Liver (tissue), 8 donors: ENCODE measurements at regions not wholly inside any gene's neighbourhood (a gene's known extent, or its start where the extent isn't known, plus 50 kb on each side); places are given as distances from the start of the nearest gene placed in this dataset.

Experiments used
- DNase-seq: peaks from one replicate; pipeline ENCODE4 v3.0.0-alpha.2; 2017; ENCODE audit warnings: low spot score
- H3K27ac ChIP-seq, 2 donors: one replicate each; pipeline ENCODE4 v1.7.0; 2013; ENCODE audit warnings: inconsistent platforms in 2 of 2, low read length in 2 of 2, control low read depth in 1 of 2, low read depth in 1 of 2, mild to moderate bottlenecking in 1 of 2
- H3K27me3 ChIP-seq, 4 donors: one replicate each; pipeline versions ENCODE4 v1.6.1 to v1.7.0; 2013; ENCODE audit warnings: low read length in 3 of 4, inconsistent platforms in 1 of 4, mild to moderate bottlenecking in 1 of 4, moderate library complexity in 1 of 4; ENCODE audit not compliant: control insufficient read depth in 4 of 4, insufficient read depth in 4 of 4
- H3K36me3 ChIP-seq, 4 donors: one replicate each; pipeline versions ENCODE4 v1.6.1 to v1.7.0; 2013; ENCODE audit warnings: low read length in 3 of 4, mild to moderate bottlenecking in 3 of 4, low read depth in 1 of 4, moderate library complexity in 1 of 4; ENCODE audit not compliant: control insufficient read depth in 4 of 4, insufficient read depth in 3 of 4
- H3K4me1 ChIP-seq, 4 donors: one replicate each; pipeline versions ENCODE4 v1.6.1 to v1.7.0; 2013; ENCODE audit warnings: low read length in 3 of 4, mild to moderate bottlenecking in 3 of 4, moderate library complexity in 1 of 4; ENCODE audit not compliant: control insufficient read depth in 4 of 4, insufficient read depth in 4 of 4
- H3K4me3 ChIP-seq, 3 donors: one replicate each; pipeline versions ENCODE4 v1.6.1 to v1.7.0; 2013; ENCODE audit warnings: low read length in 3 of 3, control low read depth in 1 of 3, low read depth in 1 of 3, mild to moderate bottlenecking in 1 of 3
- H3K9ac ChIP-seq, 2 donors: one replicate each; pipeline ENCODE4 v1.7.0; 2013; ENCODE audit warnings: low read length in 2 of 2, mild to moderate bottlenecking in 2 of 2, moderate library complexity in 2 of 2, control low read depth in 1 of 2, low read depth in 1 of 2
- H3K9me3 ChIP-seq, 4 donors: one replicate each; pipeline versions ENCODE4 v1.6.1 to v1.7.0; 2013; ENCODE audit warnings: low read length in 3 of 4; ENCODE audit not compliant: control insufficient read depth in 4 of 4
- CTCF ChIP-seq: fragments of 150-350 bp; IDR thresholded peaks from 2 replicates; pipeline ENCODE4 v1.5.1; 2017; ENCODE audit warnings: improper control_type of control experiment, low read depth, low read length; ENCODE audit not compliant: missing input control
- EGR1 ChIP-seq, 2 donors: IDR thresholded peaks; 2 replicates each; pipeline ENCODE4 v1.6.1; 2016 to 2018; ENCODE audit warnings: antibody characterized with exemption in 2 of 2, low read depth in 2 of 2
- FOXA1 ChIP-seq: IDR thresholded peaks from 2 replicates; pipeline ENCODE4 v1.6.1; 2016; ENCODE audit warnings: antibody characterized with exemption
- FOXA2 ChIP-seq: IDR thresholded peaks from 2 replicates; pipeline ENCODE4 v1.6.1; 2016; ENCODE audit warnings: antibody characterized with exemption
- GABPA ChIP-seq, 2 donors: IDR thresholded peaks in 1 of 2; conservative IDR thresholded peaks in 1 of 2; 2 replicates each; pipeline ENCODE4 v1.6.1; 2016; ENCODE audit warnings: antibody characterized with exemption in 2 of 2, mild to moderate bottlenecking in 1 of 2, moderate library complexity in 1 of 2
- HNF4A ChIP-seq, 2 donors: conservative IDR thresholded peaks; 2 replicates each; pipeline ENCODE4 v1.6.1; 2016; ENCODE audit warnings: antibody characterized with exemption in 2 of 2, mild to moderate bottlenecking in 2 of 2
- HNF4G ChIP-seq: IDR thresholded peaks from 2 replicates; pipeline ENCODE4 v1.6.1; 2016; ENCODE audit warnings: antibody characterized with exemption
- JUND ChIP-seq, 2 donors: IDR thresholded peaks; 2 replicates each; pipeline ENCODE4 v1.6.1; 2016; ENCODE audit warnings: antibody characterized with exemption in 2 of 2
- MAX ChIP-seq: IDR thresholded peaks from 2 replicates; pipeline ENCODE4 v1.6.1; 2016; ENCODE audit warnings: antibody characterized with exemption
- NR2F2 ChIP-seq: IDR thresholded peaks from 2 replicates; pipeline ENCODE4 v1.6.1; 2016; ENCODE audit warnings: antibody characterized with exemption
- RAD21 ChIP-seq, 2 donors: IDR thresholded peaks; 2 replicates each; pipeline ENCODE4 v1.6.1; 2016; ENCODE audit warnings: antibody characterized with exemption in 2 of 2, mild to moderate bottlenecking in 2 of 2
- REST ChIP-seq: IDR thresholded peaks from 2 replicates; pipeline ENCODE4 v1.6.1; 2016; ENCODE audit warnings: antibody characterized with exemption, mild to moderate bottlenecking
- RXRA ChIP-seq, 2 donors: IDR thresholded peaks; 2 replicates each; pipeline ENCODE4 v1.6.1; 2017 to 2018; ENCODE audit warnings: antibody characterized with exemption in 2 of 2, mild to moderate bottlenecking in 1 of 2
- SP1 ChIP-seq: IDR thresholded peaks from 2 replicates; pipeline ENCODE4 v1.6.1; 2018; ENCODE audit warnings: antibody characterized with exemption, mild to moderate bottlenecking
- TAF1 ChIP-seq: conservative IDR thresholded peaks from 2 replicates; pipeline ENCODE4 v1.6.1; 2016; ENCODE audit warnings: antibody characterized with exemption, mild to moderate bottlenecking
- YY1 ChIP-seq: IDR thresholded peaks from 2 replicates; pipeline ENCODE4 v1.6.1; 2016; ENCODE audit warnings: antibody characterized with exemption, mild to moderate bottlenecking
- ZBTB33 ChIP-seq: IDR thresholded peaks from 2 replicates; pipeline ENCODE4 v1.6.1; 2016; ENCODE audit warnings: antibody characterized with exemption
- WGBS: extraction: QIAGEN DNeasy Blood & Tissue Kit; methylation state at CpG from one replicate; pipeline ENCODE4 v1.1.7; 2013; 5-methylcytosine and 5-hydroxymethylcytosine counted together
- TF ChIP-seq, protein P1 (sequence below): IDR thresholded peaks from 2 replicates; pipeline ENCODE4 v1.6.1; 2016; ENCODE audit warnings: antibody characterized with exemption
- donor health status: healthy.
- donor health status: healthy.
- donor health status: healthy.
- donor health status: healthy.
- donor health status: healthy.

DNA sequence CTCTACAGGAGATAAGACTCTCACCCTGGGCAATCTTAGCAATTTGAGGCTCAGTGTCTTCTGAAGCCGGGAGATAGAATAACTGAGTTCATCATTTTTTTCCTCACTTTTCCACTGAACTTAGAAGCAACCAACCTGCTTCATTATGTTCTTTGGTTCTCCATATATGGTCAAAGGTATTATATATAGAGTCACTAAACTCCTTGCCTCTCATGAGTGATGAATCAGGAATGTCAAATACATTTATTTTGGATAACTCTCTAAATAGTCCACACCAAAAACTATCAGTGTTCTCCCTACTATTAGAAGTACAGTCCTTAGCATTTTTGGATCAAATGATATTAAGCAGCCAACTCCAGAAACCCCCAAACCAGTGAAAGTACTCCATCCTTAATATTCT, 421.5 kb upstream of the EPHA5 start:
- no peak overlapping the region for H3K27ac ChIP-seq
- H3K4me3 ChIP-seq: no peak overlapping the region
- H3K9ac ChIP-seq: no peak overlapping the region
- TF ChIP-seq TAF1: no peak
- TF ChIP-seq EGR1 (IDR thresholded peaks at IDR 0.05; ENCODE audit: low read depth in 2 of 2): no peak
- DNase-seq: no peak
- no peaks in the 10 kb centered on the region for H3K36me3 ChIP-seq
- no peaks in the 10 kb centered on the region for H3K4me1 ChIP-seq
- peaks cover 0 to 2% (median 0%) of the 10 kb centered on the region in 4 donors for H3K9me3 ChIP-seq
- 60% methylated on average over 1 of the region's 1 CpG for WGBS
- H3K27me3 ChIP-seq: no peaks in the 10 kb centered on the region

- DNase-seq: no peak
- WGBS: 72% methylated on average over 2 of the region's 2 CpGs
- TF ChIP-seq HNF4G (no peak), YY1 (no peak), HNF4A (conservative IDR thresholded peaks at IDR 0.05) (no peak), MAX (no peak), NR2F2 (no peak), SP1 (no peak), TAF1 (no peak), EGR1 (IDR thresholded peaks at IDR 0.05; ENCODE audit: low read depth in 2 of 2) (no peak), GABPA (IDR thresholded peaks at IDR 0.05 in 1 of 2, conservative IDR thresholded peaks at IDR 0.05 in 1 of 2) (no peak), RXRA (IDR thresholded peaks at IDR 0.05) (no peak), JUND (IDR thresholded peaks at IDR 0.05) (no peak), CTCF (no peak), FOXA1 (no peak), ZBTB33 (no peak), FOXA2 (no peak), REST (no peak), RAD21 (IDR thresholded peaks at IDR 0.05) (no peak)
- TF ChIP-seq, protein P1, sequence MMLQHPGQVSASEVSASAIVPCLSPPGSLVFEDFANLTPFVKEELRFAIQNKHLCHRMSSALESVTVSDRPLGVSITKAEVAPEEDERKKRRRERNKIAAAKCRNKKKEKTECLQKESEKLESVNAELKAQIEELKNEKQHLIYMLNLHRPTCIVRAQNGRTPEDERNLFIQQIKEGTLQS: no peak
- Histone ChIP-seq H3K9me3 (peaks cover 0 to 3% (median 1%) of the 10 kb centered on the region in 4 donors), H3K36me3 (no peaks in the 10 kb centered on the region), H3K27ac (no peak overlapping the region), H3K4me1 (no peaks in the 10 kb centered on the region), H3K4me3 (no peak overlapping the region), H3K27me3 (no peaks in the 10 kb centered on the region), H3K9ac (no peak overlapping the region)
These were observed 403.7 kb upstream of the EPHA5 start for GRCh38 chr4:66073961-66074360.
